OCI-LY1 (cell line): ENCODE measurements at regions not wholly inside any gene's neighbourhood (a gene's known extent, or its start where the extent isn't known, plus 50 kb on each side); places are given as distances from the start of the nearest gene placed in this dataset.

Experiments used
- H2AFZ ChIP-seq: fragments of 200-600 bp; sonication (generic), shearing (Covaris generic); 2 replicates; pipeline ENCODE4 v1.6.0; 2014; ENCODE audit warnings: antibody characterized with exemption, mild to moderate bottlenecking, low read length
- H3F3A ChIP-seq: fragments of 200-600 bp; sonication (generic), shearing (Covaris generic); 2 replicates; pipeline ENCODE4 v1.6.0; 2014; ENCODE audit warnings: mild to moderate bottlenecking, antibody characterized with exemption, low read length, moderate library complexity; ENCODE audit not compliant: insufficient read depth
- H3K27ac ChIP-seq: fragments of 200-600 bp; sonication (generic); 2 replicates; pipeline ENCODE4 v1.5.1; 2014; ENCODE audit warnings: low read length, mixed run types, mild to moderate bottlenecking, low read depth; ENCODE audit not compliant: poor library complexity, severe bottlenecking
- H3K27me3 ChIP-seq: fragments of 200-600 bp; sonication (generic); 2 replicates; pipeline ENCODE4 v1.6.0; 2014; ENCODE audit warnings: antibody characterized with exemption, mild to moderate bottlenecking, low read length, moderate library complexity; ENCODE audit not compliant: insufficient read depth
- H3K36me3 ChIP-seq: fragments of 200-600 bp; sonication (generic); 2 replicates; pipeline ENCODE4 v1.6.1; 2014; ENCODE audit warnings: mild to moderate bottlenecking, antibody characterized with exemption, low read length, moderate library complexity, mixed read lengths; ENCODE audit not compliant: insufficient read depth
- H3K4me1 ChIP-seq: fragments of 200-600 bp; sonication (generic); 2 replicates; pipeline ENCODE4 v1.5.1; 2014; ENCODE audit warnings: mild to moderate bottlenecking, low read length, moderate library complexity; ENCODE audit not compliant: insufficient read depth, severe bottlenecking
- H3K4me2 ChIP-seq: fragments of 200-600 bp; sonication (generic), shearing (Covaris generic); 2 replicates; pipeline ENCODE4 v1.6.1; 2014; ENCODE audit warnings: low read length
- H3K4me3 ChIP-seq: fragments of 200-600 bp; sonication (generic); 2 replicates; pipeline ENCODE4 v1.5.1; 2014; ENCODE audit warnings: low read length, low read depth, mild to moderate bottlenecking, mixed read lengths; ENCODE audit not compliant: poor library complexity, severe bottlenecking
- H3K79me2 ChIP-seq: fragments of 200-600 bp; shearing (Covaris generic); 2 replicates; pipeline ENCODE4 v1.6.1; 2016; ENCODE audit warnings: mixed run types, low read length, mixed read lengths; ENCODE audit not compliant: insufficient read depth
- H3K9ac ChIP-seq: fragments of 200-600 bp; sonication (generic), shearing (Covaris generic); 2 replicates; pipeline ENCODE4 v1.6.1; 2014; ENCODE audit warnings: mild to moderate bottlenecking, low read length, mixed read lengths
- H3K9me2 ChIP-seq: fragments of 200-600 bp; sonication (generic), shearing (Covaris generic); 2 replicates; pipeline ENCODE4 v1.6.1; 2014; ENCODE audit warnings: low read depth, mild to moderate bottlenecking, low read length, mixed read lengths
- H3K9me3 ChIP-seq: fragments of 200-600 bp; shearing (Covaris generic); 2 replicates; pipeline ENCODE4 v1.6.1; 2014; ENCODE audit warnings: low read length, mixed read lengths
- H4K20me1 ChIP-seq: fragments of 200-600 bp; sonication (generic), shearing (Covaris generic); 2 replicates; pipeline ENCODE4 v1.6.0; 2016; ENCODE audit warnings: mild to moderate bottlenecking, low read length; ENCODE audit not compliant: insufficient read depth
- EZH2 ChIP-seq: fragments of 200-600 bp; sonication (generic), shearing (Covaris generic); IDR thresholded peaks from 2 replicates; pipeline ENCODE4 v1.8.0; 2017; ENCODE audit warnings: borderline replicate concordance, mixed run types, mild to moderate bottlenecking, antibody characterized with exemption, low read length, moderate library complexity, mixed read lengths
- TF ChIP-seq, protein P1 (sequence below): fragments of 200-600 bp; sonication (generic), shearing (Covaris generic); IDR thresholded peaks from 2 replicates; pipeline ENCODE4 v1.5.1; 2017; ENCODE audit warnings: mild to moderate bottlenecking, antibody characterized with exemption, low read length, moderate library complexity, mixed read lengths

DNA sequence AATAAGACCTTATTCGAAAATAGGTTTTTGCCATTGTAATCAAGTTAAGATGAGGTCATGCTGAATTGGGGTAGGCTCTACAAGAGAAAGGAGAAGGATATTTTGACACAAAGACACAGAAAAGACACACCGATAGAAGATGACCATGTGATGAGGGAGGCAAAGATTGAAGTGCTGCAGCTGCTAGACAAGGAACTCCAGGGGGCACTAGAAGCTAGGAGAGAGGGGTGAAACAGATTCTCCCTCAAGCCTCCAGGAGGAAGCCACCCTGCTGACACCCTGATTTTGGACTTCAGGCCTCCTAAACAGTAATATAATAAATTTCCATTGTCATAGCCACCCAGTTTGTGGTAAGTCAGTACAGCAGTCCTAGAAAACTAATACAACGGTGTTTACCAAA is 506.8 kb upstream of the CAMK1G start:
- Histone ChIP-seq H3K9me3 (no peaks in the 10 kb centered on the region), H3K27ac (no peak overlapping the region), H3K4me1 (no peaks in the 10 kb centered on the region), H3F3A (no peaks in the 10 kb centered on the region), H3K9me2 (no peaks in the 10 kb centered on the region), H2AFZ (no peak overlapping the region), H3K9ac (no peak overlapping the region), H3K27me3 (no peaks in the 10 kb centered on the region), H3K4me2 (no peak overlapping the region), H3K4me3 (no peak overlapping the region), H3K79me2 (no peaks in the 10 kb centered on the region), H4K20me1 (no peaks in the 10 kb centered on the region), H3K36me3 (no peaks in the 10 kb centered on the region)
- no peak for TF ChIP-seq EZH2
- TF ChIP-seq, protein P1, sequence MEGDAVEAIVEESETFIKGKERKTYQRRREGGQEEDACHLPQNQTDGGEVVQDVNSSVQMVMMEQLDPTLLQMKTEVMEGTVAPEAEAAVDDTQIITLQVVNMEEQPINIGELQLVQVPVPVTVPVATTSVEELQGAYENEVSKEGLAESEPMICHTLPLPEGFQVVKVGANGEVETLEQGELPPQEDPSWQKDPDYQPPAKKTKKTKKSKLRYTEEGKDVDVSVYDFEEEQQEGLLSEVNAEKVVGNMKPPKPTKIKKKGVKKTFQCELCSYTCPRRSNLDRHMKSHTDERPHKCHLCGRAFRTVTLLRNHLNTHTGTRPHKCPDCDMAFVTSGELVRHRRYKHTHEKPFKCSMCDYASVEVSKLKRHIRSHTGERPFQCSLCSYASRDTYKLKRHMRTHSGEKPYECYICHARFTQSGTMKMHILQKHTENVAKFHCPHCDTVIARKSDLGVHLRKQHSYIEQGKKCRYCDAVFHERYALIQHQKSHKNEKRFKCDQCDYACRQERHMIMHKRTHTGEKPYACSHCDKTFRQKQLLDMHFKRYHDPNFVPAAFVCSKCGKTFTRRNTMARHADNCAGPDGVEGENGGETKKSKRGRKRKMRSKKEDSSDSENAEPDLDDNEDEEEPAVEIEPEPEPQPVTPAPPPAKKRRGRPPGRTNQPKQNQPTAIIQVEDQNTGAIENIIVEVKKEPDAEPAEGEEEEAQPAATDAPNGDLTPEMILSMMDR: peak; percentile 51; the same call in 1 of the 2 replicates

DNA sequence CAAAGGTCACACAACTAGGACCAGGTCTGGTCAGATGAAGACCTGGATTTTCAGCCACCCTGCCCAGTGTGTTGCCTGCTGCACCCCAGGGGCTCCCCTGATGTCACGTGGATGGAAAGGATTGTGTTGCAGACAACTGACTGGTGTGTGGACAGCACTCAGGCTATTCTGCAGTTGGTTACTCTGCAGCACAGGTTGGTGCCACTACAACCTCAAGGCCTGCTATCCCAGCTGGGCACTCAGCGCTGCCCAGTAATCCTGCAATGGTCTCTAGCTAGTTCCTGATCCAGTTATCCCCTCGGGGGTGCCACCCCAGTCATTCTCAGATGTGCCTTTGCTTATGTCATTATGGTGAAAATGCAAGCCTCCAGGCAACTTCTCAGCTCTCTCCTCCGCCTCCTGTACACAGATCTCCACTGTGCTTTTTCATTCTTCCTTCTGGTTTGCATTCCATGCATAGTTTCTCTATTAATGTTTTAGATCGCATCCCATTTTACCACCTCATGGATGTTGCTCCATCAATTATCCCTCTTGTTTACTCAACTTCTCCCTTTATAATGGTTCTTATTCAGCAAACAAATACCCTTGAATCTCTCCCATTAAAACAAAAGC is 503.2 kb upstream of the CAMK1G start:
- Histone ChIP-seq H3F3A (no peaks in the 10 kb centered on the region), H3K4me3 (no peak overlapping the region), H3K9ac (no peak overlapping the region), H3K4me1 (no peaks in the 10 kb centered on the region), H3K9me2 (no peaks in the 10 kb centered on the region), H3K36me3 (no peaks in the 10 kb centered on the region), H2AFZ (no peak overlapping the region), H3K27me3 (no peaks in the 10 kb centered on the region), H3K79me2 (no peaks in the 10 kb centered on the region), H3K27ac (no peak overlapping the region), H3K9me3 (no peaks in the 10 kb centered on the region), H4K20me1 (no peaks in the 10 kb centered on the region), H3K4me2 (no peak overlapping the region)
- no peak for TF ChIP-seq EZH2
- TF ChIP-seq, protein P1: no peak

DNA sequence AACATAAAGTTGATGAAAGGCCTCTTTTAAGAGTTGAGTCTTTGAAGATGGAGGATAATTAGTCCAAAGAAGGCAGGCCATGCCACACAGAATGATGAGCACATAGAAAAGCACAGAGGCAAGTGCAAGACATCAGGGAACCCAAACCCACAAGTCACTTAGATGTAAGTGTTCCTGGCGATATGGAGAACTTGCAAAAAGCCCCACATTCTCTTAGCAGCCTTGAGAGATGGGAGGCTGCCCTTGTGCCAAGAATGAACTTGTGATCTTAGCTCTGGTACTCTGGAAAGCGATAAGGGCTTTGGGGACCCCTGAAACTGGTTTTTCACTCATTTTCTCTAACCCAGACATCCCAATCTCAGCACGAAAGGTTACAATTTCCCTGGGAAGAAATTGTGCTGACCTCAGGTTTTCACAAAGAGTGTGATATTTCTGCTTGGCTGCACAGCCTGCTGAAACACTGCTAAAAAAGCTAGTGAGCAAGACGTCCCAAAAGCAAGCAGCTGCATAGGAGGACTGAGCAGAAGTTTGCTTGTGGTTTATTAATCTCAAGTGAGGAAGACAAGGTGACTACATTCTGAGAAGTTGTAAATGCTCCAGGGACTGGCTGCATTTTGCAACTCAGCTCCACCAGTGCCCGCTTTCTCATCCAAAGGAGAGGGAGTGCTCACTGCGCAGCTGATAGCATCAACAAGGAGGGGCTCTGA is 496.9 kb upstream of the CAMK1G start:
- H3K9me3 ChIP-seq: no peaks in the 10 kb centered on the region
- H3K9ac ChIP-seq: no peak overlapping the region
- H3K27me3 ChIP-seq: no peaks in the 10 kb centered on the region
- no peaks in the 10 kb centered on the region for H3K9me2 ChIP-seq
- H3F3A ChIP-seq: no peaks in the 10 kb centered on the region
- H2AFZ ChIP-seq: no peak overlapping the region
- H3K4me2 ChIP-seq: no peak overlapping the region
- no peaks in the 10 kb centered on the region for H3K4me1 ChIP-seq
- no peaks in the 10 kb centered on the region for H3K36me3 ChIP-seq
- H3K79me2 ChIP-seq: no peaks in the 10 kb centered on the region
- H4K20me1 ChIP-seq: no peaks in the 10 kb centered on the region
- no peak overlapping the region for H3K4me3 ChIP-seq
- no peak overlapping the region for H3K27ac ChIP-seq
- TF ChIP-seq, protein P1: no peak
- no peak for TF ChIP-seq EZH2
